Fibroblast of the aortic adventitia (primary cell): ENCODE measurements at regions not wholly inside any gene's neighbourhood (a gene's known extent, or its start where the extent isn't known, plus 50 kb on each side); places are given as distances from the start of the nearest gene placed in this dataset.

Experiments
- DNase-seq: peaks from one replicate; pipeline ENCODE4 v3.0.0-alpha.2; 2010; ENCODE audit warnings: low read depth
- H3K4me3 ChIP-seq: 2 replicates; pipeline ENCODE4 v1.5.1; 2011; ENCODE audit warnings: low read depth, mild to moderate bottlenecking, control low read depth, low read length, moderate library complexity
- TF ChIP-seq, protein P1 (sequence below): IDR thresholded peaks from 2 replicates; pipeline ENCODE4 v1.5.1; 2011; ENCODE audit warnings: mild to moderate bottlenecking, low read length, control low read depth, inconsistent platforms; ENCODE audit not compliant: insufficient read depth

DNA sequence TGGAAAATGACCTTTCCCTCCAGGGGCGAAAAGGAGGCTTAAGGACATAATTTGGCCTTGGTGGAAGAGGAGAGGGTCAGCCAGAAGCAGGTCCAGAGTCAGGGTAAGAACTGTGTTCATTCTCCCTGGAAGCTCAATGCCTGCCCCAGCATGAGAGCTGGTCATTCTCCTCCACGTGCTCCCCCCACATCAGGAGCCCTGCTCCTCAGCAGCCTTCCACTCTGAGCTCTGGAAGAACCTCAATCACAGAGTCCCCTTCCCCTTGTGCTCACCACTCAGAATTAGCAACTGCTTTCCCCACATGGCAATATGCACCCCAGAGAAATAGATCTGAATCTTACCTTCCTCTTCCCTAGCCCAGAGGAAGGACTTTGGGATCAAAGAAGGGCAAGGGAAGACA, 115.4 kb downstream of the TMEM200C start:
- TF ChIP-seq, protein P1, sequence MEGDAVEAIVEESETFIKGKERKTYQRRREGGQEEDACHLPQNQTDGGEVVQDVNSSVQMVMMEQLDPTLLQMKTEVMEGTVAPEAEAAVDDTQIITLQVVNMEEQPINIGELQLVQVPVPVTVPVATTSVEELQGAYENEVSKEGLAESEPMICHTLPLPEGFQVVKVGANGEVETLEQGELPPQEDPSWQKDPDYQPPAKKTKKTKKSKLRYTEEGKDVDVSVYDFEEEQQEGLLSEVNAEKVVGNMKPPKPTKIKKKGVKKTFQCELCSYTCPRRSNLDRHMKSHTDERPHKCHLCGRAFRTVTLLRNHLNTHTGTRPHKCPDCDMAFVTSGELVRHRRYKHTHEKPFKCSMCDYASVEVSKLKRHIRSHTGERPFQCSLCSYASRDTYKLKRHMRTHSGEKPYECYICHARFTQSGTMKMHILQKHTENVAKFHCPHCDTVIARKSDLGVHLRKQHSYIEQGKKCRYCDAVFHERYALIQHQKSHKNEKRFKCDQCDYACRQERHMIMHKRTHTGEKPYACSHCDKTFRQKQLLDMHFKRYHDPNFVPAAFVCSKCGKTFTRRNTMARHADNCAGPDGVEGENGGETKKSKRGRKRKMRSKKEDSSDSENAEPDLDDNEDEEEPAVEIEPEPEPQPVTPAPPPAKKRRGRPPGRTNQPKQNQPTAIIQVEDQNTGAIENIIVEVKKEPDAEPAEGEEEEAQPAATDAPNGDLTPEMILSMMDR = no peak
- no peak overlapping the region for H3K4me3 ChIP-seq
- DNase-seq = no peak

DNA sequence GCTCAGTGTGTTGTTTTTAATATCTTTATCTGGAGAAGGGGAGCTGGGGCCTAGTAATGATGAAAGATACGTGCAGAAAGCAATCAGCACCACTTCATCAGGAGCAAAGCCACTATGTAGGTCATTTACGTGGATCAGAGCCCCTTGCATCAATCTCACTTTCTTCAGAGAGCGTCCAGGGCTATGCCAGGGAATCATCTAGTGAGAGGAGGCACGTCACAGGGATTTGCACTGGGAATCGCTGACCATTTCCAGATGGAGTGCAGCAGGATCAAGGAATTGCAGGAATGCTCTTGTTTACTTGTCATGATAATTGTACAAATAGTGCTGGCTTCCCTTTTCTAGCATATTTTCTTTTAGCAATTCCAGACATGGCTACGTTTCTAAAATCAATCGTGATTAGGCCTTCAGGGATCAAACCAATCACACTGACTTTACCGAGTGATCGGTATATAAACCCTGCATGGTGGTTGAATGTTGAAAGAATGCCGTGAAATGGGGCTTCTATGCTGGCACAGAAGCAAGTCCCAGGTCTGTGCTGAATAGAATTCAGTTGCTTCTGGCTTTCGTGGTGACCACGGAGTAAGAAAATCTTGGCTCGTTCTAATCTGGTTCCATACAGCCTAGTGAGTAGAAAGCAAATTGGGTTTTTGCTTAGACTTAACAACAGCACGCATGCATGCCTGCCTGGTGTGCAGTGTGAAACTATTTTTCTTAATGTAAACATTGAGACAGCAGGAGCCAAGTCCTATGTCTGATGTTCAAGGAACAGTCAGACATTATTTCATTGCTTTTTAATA, 122.8 kb downstream of the TMEM200C start:
- TF ChIP-seq, protein P1 = no peak
- peak; percentile 1 for DNase-seq
- no peak overlapping the region for H3K4me3 ChIP-seq

DNA sequence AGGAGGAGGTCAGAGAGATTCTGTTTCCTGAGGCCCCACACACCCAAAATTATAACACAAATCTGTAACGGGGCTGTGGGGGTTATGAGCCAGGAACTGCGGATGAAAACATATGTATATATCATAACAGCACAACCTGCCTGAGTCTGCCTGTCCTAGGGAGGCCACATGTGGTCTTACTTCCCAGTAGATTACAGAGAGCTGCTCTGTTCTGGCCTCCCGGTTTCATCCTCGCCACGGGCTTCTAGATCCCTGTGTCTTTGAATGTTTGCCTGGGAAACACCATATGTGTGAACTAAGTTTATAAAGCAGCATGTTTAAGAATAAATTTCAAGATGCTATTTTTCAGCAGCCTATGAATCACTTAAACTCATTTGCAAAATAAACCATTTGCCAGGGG, 124.0 kb downstream of the TMEM200C start:
- TF ChIP-seq, protein P1 = no peak
- DNase-seq = no peak
- H3K4me3 ChIP-seq = no peak overlapping the region

DNA sequence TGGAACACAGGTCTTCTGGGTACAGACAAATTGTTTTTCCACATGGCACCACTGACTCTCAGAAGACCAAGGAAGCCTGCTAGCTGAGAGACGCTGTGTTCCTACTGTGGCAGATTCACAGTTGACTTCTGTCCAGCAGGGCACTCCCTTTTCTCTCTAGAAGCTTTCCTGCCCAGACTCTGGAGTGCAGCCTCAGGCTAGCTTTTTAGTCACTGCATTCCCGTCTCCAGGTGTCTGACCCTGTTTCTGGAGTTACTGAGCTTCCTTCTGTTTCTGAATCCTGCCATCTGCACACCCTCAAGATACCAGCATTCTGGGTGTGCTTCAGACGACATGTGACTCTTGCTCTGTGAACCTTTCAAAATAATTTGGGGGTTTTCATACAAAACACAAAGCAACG, 125.1 kb downstream of the TMEM200C start:
- TF ChIP-seq, protein P1 = no peak
- DNase-seq = no peak
- H3K4me3 ChIP-seq = no peak overlapping the region

DNA sequence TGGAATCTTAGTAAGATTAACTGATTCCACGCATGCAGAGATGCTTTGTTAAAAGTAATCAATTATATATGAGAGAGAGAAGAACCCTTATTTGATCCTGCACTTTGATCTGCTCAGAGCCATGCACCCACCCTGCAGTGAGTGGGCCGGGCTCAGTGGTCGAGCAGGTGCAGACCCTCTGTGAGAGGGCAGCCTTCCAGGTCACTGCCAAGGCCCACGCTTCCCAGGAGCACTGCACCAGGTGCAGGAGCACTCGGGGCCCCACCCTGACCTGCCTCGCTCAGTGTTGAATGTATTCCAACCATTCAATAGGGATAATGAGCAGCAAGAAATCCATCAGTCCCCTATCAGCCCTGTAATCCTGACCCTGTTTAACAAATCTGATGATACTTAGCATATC, 126.9 kb downstream of the TMEM200C start:
- no peak overlapping the region for H3K4me3 ChIP-seq
- DNase-seq = no peak
- TF ChIP-seq, protein P1 = no peak

DNA sequence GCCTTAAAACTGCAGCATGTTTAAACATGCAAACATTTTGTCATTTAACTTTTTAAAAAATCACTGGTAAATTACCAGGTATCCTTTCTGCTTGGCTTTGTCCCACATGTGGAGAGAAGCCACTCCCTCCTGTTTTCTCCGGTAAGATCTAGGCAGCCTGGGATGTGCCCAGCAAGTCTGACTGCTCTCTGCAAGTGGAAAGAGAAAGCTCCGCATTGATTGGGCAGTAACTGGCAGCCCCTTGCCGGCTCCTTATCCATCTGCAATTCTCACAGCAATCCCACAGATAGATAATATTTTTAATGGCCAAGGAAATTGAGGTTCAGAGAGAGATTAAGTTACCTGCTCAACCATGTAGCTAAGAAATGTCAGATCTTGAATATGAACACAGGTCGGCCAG, 136.1 kb downstream of the TMEM200C start:
- TF ChIP-seq, protein P1 = no peak
- no peak overlapping the region for H3K4me3 ChIP-seq
- no peak for DNase-seq

DNA sequence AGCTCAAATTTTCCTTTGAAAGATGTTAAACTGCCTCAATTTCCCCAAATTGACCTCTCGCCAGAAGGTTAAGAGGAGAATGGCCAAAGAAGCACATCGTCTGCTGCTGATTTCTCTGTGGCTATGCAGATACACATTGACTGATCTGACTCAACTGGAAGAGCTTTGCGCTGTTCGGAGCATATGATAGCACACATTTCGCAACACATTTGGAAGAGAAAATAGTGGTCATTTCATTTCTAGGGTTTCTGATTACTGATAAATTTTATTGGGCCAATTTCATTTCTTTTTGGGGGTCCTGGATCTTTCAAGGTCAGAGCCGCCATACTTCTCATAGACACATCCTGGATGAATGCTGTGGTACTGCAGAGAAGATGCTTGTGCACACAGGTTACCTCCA, 138.5 kb downstream of the TMEM200C start:
- H3K4me3 ChIP-seq = no peak overlapping the region
- TF ChIP-seq, protein P1 = no peak
- DNase-seq = no peak
